HepG2 (cell line): ENCODE measurements at regions not wholly inside any gene's neighbourhood (a gene's known extent, or its start where the extent isn't known, plus 50 kb on each side); places are given as distances from the start of the nearest gene placed in this dataset.

ENCODE experiments used
- ATAC-seq: fragments of 200-7000 bp; cut with Tn5 transposase; 3 replicates; pipeline ENCODE4 v1.9.1; 2020; ENCODE audit warnings: mild to moderate bottlenecking, moderate library complexity
- BruUV-seq: library from RNA; stranded (reverse); fragments of 400-500 nt; replicated peaks from 2 replicates; lab custom pipeline; 2021; lab: Mats Ljungman, UMichigan
- CTCF ChIA-PET: fragments of 300-600 bp; formaldehyde crosslinking; extraction: SDS; loops from one replicate; lab custom pipeline; 2021; ENCODE audit warnings: low total read pairs, inconsistent platforms, low intra/inter-chr PET ratio; lab: Yijun Ruan, JAX
- POLR2A ChIA-PET: fragments of 350-600 bp; sonication (Branson Sonifier 250); formaldehyde crosslinking; loops from one replicate; lab custom pipeline; 2020; ENCODE audit warnings: antibody characterized with exemption, inconsistent platforms; lab: Yijun Ruan, JAX
- DNase-seq: peaks from one replicate; pipeline ENCODE4 v3.0.0-alpha.2; 2015; ENCODE audit warnings: low spot score
- FAIRE-seq: peaks from 3 replicates; lab custom pipeline; 2011; peaks lifted over from hg19 to GRCh38; lab: Jason Lieb, UNC
- H2AFZ ChIP-seq: one replicate; pipeline ENCODE4 v1.6.1; 2011; ENCODE audit warnings: low read length, inconsistent platforms
- H3K27ac ChIP-seq: fragments of 300-600 bp; 3 replicates; pipeline ENCODE4 v1.8.0; 2011; ENCODE audit warnings: mixed run types, mild to moderate bottlenecking, mixed read lengths, low read length, inconsistent platforms; ENCODE audit not compliant: insufficient read depth; ENCODE audit errors: extremely low read length
- H3K27me3 ChIP-seq, 2 experiments: fragments of 200-600 bp in 1 of 2; 2 replicates in 1 of 2; 3 replicates in 1 of 2; pipeline versions ENCODE4 v1.6.0 to v1.8.0; 2011; ENCODE audit warnings: low read length in 2 of 2, mild to moderate bottlenecking in 2 of 2, moderate library complexity in 2 of 2, inconsistent platforms in 1 of 2; ENCODE audit not compliant: insufficient read depth in 2 of 2, control insufficient read depth in 1 of 2
- H3K36me3 ChIP-seq, 2 experiments: fragments of 200-600 bp in 1 of 2; replicated peaks in 1 of 2; 2 replicates in 1 of 2; 3 replicates in 1 of 2; pipeline versions ENCODE4 v1.5.1 to v1.8.0; 2011; ENCODE audit warnings: low read length in 2 of 2, inconsistent platforms in 1 of 2; ENCODE audit not compliant: insufficient read depth in 2 of 2, control insufficient read depth in 1 of 2
- H3K4me1 ChIP-seq: 2 replicates; pipeline ENCODE4 v1.5.1; 2012; ENCODE audit warnings: low read length, inconsistent platforms; ENCODE audit not compliant: insufficient read depth
- H3K4me2 ChIP-seq: 2 replicates; pipeline ENCODE4 v1.6.0; 2011; ENCODE audit warnings: low read depth, low read length, inconsistent platforms
- H3K4me3 ChIP-seq, 3 experiments: fragments of 200-600 bp in 1 of 3; sonication (generic), shearing (Covaris generic) in 1 of 3; replicated peaks in 1 of 3; 2 replicates each; pipeline ENCODE4 v1.5.1; 2011 to 2016; ENCODE audit warnings: low read length in 3 of 3, inconsistent platforms in 2 of 3, low read depth in 2 of 3, mild to moderate bottlenecking in 2 of 3, control low read depth in 1 of 3, mixed read lengths in 1 of 3; ENCODE audit not compliant: insufficient read depth in 1 of 3
- H3K79me2 ChIP-seq: one replicate; pipeline ENCODE4 v1.6.1; 2011; ENCODE audit warnings: low read length, inconsistent platforms; ENCODE audit not compliant: insufficient read depth
- H3K9ac ChIP-seq: 2 replicates; pipeline ENCODE4 v1.6.0; 2011; ENCODE audit warnings: mild to moderate bottlenecking, low read depth, low read length, inconsistent platforms; ENCODE audit not compliant: insufficient read depth
- H3K9me3 ChIP-seq: 2 replicates; pipeline ENCODE4 v1.5.1; 2012; ENCODE audit warnings: mild to moderate bottlenecking, low read length
- H4K20me1 ChIP-seq: 2 replicates; pipeline ENCODE4 v1.6.0; 2011; ENCODE audit warnings: inconsistent platforms, mild to moderate bottlenecking, low read length, moderate library complexity; ENCODE audit not compliant: insufficient read depth
- ATRX ChIP-seq: sonication (generic); formaldehyde crosslinking; IDR thresholded peaks from 2 replicates; pipeline ENCODE4 v1.4.0; 2020; ENCODE audit warnings: missing genetic modification reagents, borderline replicate concordance
- EP300 ChIP-seq, 3 experiments: sonication (generic) in 1 of 3; formaldehyde crosslinking in 1 of 3; IDR thresholded peaks; 2 replicates each; pipeline versions ENCODE4 v1.5.1 to v1.6.1; 2011 to 2020; ENCODE audit warnings: low read depth in 2 of 3, low read length in 2 of 3, borderline replicate concordance in 1 of 3, improper control_type of control experiment in 1 of 3, mild to moderate bottlenecking in 1 of 3, missing genetic modification reagents in 1 of 3, moderate library complexity in 1 of 3
- GPBP1L1 ChIP-seq: sonication (generic); formaldehyde crosslinking; IDR thresholded peaks from 2 replicates; pipeline ENCODE4 v1.5.0; 2020; ENCODE audit warnings: mild to moderate bottlenecking, missing genetic modification reagents
- HMGA1 ChIP-seq: sonication (generic); formaldehyde crosslinking; conservative IDR thresholded peaks from 2 replicates; pipeline ENCODE4 v1.4.0; 2020; ENCODE audit warnings: missing genetic modification reagents
- KDM1A ChIP-seq: IDR thresholded peaks from 2 replicates; pipeline ENCODE4 v1.6.1; 2016; ENCODE audit warnings: missing compliant biosample characterization
- KDM3A ChIP-seq: IDR thresholded peaks from 2 replicates; pipeline ENCODE4 v1.6.1; 2018; ENCODE audit warnings: low read depth, missing compliant biosample characterization
- NCOA5 ChIP-seq: sonication (generic); formaldehyde crosslinking; IDR thresholded peaks from 2 replicates; pipeline ENCODE4 v1.4.0; 2020; ENCODE audit warnings: missing genetic modification reagents
- RFX3 ChIP-seq: IDR thresholded peaks from 2 replicates; pipeline ENCODE4 v1.6.1; 2016; ENCODE audit warnings: missing biosample characterization, missing genetic modification reagents
- SIN3B ChIP-seq: fragments of 150-350 bp; IDR thresholded peaks from 2 replicates; pipeline ENCODE4 v1.6.1; 2014; ENCODE audit warnings: low read length
- STAT5B ChIP-seq: sonication (generic); formaldehyde crosslinking; IDR thresholded peaks from 2 replicates; pipeline ENCODE4 v1.4.0; 2020; ENCODE audit warnings: missing genetic modification reagents
- THYN1 ChIP-seq: sonication (generic); formaldehyde crosslinking; IDR thresholded peaks from 2 replicates; pipeline ENCODE4 v1.8.1; 2023; ENCODE audit warnings: low read depth, mild to moderate bottlenecking, moderate library complexity, missing genetic modification reagents, borderline replicate concordance
- ZNF205 ChIP-seq: IDR thresholded peaks from 2 replicates; pipeline ENCODE4 v1.6.1; 2018; ENCODE audit warnings: missing biosample characterization, missing genetic modification reagents
- ZNF441 ChIP-seq: sonication (generic); formaldehyde crosslinking; IDR thresholded peaks from 2 replicates; pipeline ENCODE4 v1.7.0; 2021; ENCODE audit warnings: missing genetic modification reagents, borderline replicate concordance
- ZNF512 ChIP-seq: sonication (generic); formaldehyde crosslinking; IDR thresholded peaks from 2 replicates; pipeline ENCODE4 v1.4.0; 2020; ENCODE audit warnings: mild to moderate bottlenecking, missing genetic modification reagents
- ZNF644 ChIP-seq: IDR thresholded peaks from 2 replicates; pipeline ENCODE4 v1.6.1; 2016; ENCODE audit warnings: low read depth
- ZNF674 ChIP-seq: sonication (generic); formaldehyde crosslinking; IDR thresholded peaks from 2 replicates; pipeline ENCODE4 v1.5.0; 2020; ENCODE audit warnings: low read depth, mild to moderate bottlenecking, missing genetic modification reagents
- WGBS: methylation state at CpG from one replicate; pipeline ENCODE4 v1.1.6; 2017; ENCODE audit warnings: low lambda C conversion rate; 5-methylcytosine and 5-hydroxymethylcytosine counted together
- in situ Hi-C: cut with HindIII; loops from 2 replicates; pipeline ENCODE4 v1.10.0; 2017; ENCODE audit warnings: low pct_unique_long_range_greater_than_20kb; ENCODE audit not compliant: extremely low pct_ligation_motif_present
- intact Hi-C: fragments of 100-400 bp; cut with micrococcal nuclease; formaldehyde crosslinking; loops from one replicate; pipeline ENCODE4 v1.10.0; 2022; ENCODE audit not compliant: unreplicated experiment
- TF ChIP-seq, protein P1 (sequence below): IDR thresholded peaks from 2 replicates; pipeline ENCODE4 v1.6.1; 2016; ENCODE audit warnings: missing biosample characterization, missing genetic modification reagents, low read depth
- TF ChIP-seq, protein P2 (sequence below): sonication (generic); formaldehyde crosslinking; IDR thresholded peaks from 2 replicates; pipeline ENCODE4 v1.4.0; 2020; ENCODE audit warnings: mild to moderate bottlenecking, missing genetic modification reagents

- Histone ChIP-seq H2AFZ (no peak overlapping the region), H3K4me1 (no peaks in the 10 kb centered on the region), H3K9ac (no peak overlapping the region), H3K79me2 (no peaks in the 10 kb centered on the region), H3K9me3 (peaks cover 17% of the 10 kb centered on the region; the same call in 1 of the 2 replicates), H3K4me2 (no peak overlapping the region), H4K20me1 (no peaks in the 10 kb centered on the region), H3K27ac (no peak overlapping the region), H3K4me3 (no peak overlapping the region), H3K36me3 (no peaks in the 10 kb centered on the region), H3K27me3 (no peaks in the 10 kb centered on the region)
- ChIA-PET POLR2A (no interaction called here), CTCF (no interaction called here)
- ATAC-seq (no peak), FAIRE-seq (no peak), DNase-seq (no peak)
- intact Hi-C loops (no loop called here), in situ Hi-C loops (no loop called here)
- BruUV-seq: no TSS peak
- TF ChIP-seq ZNF674 (CRISPR knock-in tag) (no peak), GPBP1L1 (CRISPR knock-in tag) (no peak), SIN3B (no peak), ZNF512 (no peak), NCOA5 (CRISPR knock-in tag) (no peak), ZNF205 (CRISPR knock-in tag) (no peak), THYN1 (CRISPR knock-in tag) (no peak), ATRX (no peak), HMGA1 (no peak), KDM3A (no peak), STAT5B (no peak), ZNF441 (CRISPR knock-in tag) (no peak), ZNF644 (CRISPR knock-in tag) (no peak), RFX3 (CRISPR knock-in tag) (no peak), EP300 (IDR thresholded peaks at IDR 0.05; ENCODE audit: low read depth in 2 of 2, low read length in 2 of 2) (no peak), EP300 (CRISPR knock-in tag; IDR thresholded peaks at IDR 0.05; ENCODE audit: borderline replicate concordance) (no peak), KDM1A (CRISPR knock-in tag) (no peak)
- TF ChIP-seq, protein P1, sequence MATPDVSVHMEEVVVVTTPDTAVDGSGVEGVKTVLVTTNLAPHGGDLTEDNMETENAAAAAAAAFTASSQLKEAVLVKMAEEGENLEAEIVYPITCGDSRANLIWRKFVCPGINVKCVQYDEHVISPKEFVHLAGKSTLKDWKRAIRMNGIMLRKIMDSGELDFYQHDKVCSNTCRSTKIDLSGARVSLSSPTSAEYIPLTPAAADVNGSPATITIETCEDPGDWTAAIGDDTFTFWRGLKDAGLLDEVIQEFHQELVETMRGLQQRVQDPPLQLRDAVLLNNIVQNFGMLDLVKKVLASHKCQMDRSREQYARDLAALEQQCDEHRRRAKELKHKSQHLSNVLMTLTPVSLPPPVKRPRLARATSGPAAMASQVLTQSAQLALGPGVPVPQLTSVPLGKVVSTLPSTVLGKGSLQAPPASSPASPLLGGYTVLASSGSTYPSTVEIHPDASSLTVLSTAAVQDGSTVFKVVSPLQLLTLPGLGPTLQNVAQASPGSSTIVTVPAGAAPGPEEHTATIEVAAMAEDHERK (CRISPR knock-in tag): no peak
- TF ChIP-seq, protein P2, sequence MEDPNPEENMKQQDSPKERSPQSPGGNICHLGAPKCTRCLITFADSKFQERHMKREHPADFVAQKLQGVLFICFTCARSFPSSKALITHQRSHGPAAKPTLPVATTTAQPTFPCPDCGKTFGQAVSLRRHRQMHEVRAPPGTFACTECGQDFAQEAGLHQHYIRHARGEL (CRISPR knock-in tag): no peak
- WGBS: 1% methylated on average over 5 of the region's 5 CpGs
Measured at GRCh38 chr4:163701916-163702315, 207.4 kb downstream of the TMA16 start.
